ENCODE measurements at regions not wholly inside any gene's neighbourhood (a gene's known extent, or its start where the extent isn't known, plus 50 kb on each side); places are given as distances from the start of the nearest gene placed in this dataset.

DNA sequence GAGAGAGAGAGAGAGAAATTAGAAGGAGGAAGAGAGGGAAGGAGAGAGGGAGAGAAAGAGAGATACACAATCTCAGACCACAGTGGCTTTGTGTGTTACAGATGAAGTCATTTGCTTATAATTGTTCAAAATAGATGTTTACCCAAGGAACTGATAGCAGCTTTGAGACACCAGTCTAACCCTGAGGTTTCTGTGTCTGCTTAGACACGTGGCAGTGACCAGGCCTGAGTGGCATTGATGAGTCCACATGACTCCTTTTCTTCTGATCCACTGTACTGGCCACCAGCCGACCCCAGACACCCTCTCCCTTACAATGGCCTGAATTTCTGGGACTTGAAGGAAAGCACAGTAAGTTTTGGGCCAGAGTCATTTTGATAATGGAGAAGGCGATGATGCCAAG is 104.9 kb downstream of the DUSP10 start:
- no peak for DNase-seq

GRCh38 chr1:221637641-221638041 is 104.2 kb downstream of the DUSP10 start:
- no peak for DNase-seq

GRCh38 chr1:221638595-221638994 is 103.3 kb downstream of the DUSP10 start:
- DNase-seq, result no peak

DNA sequence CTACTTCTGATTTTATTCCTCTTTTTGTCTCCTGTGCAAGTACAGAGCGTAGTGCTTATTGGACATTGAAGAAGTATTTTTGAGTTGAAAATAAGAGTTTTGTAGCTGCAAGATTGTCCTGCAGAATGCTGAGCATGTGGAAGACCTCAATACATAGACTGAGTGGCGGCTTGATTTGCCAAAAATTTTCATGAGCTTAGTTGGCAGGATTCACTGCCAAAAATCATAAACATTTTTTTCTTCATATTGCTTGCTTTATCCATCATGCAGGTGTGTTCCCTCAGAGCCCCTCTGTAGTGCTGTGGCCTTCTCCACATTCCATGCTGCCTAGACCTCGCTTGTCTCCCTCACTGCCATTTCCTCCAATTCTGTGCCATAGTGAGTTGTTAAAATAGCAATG is 100.1 kb downstream of the DUSP10 start:
- no peak for DNase-seq

GRCh38 chr1:221643404-221644144 is 98.3 kb downstream of the DUSP10 start:
- no peak for DNase-seq

DNA sequence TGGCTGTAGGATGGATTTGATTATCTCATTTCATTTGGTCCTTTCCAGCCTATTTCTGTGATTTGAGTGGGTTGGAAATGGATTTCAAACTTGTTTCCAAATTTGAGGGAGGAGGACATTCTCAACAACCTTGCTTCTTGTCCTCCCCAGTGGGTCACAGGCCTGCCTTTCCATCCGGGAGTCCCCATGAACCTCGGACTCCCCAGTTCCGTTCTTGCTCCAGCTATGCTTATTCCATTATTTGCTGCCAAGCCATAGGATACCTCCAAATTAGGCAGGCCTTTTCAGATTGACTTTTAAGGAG is 97.8 kb downstream of the DUSP10 start:
- no peak for DNase-seq

GRCh38 chr1:221644663-221645258 is 97.1 kb downstream of the DUSP10 start:
- DNase-seq, result no peak

GRCh38 chr1:221648201-221648600 is 93.7 kb downstream of the DUSP10 start:
- no peak for DNase-seq

Measured in CD4-positive, alpha-beta T cell treated with Interleukin-4 for 1 hour (primary cell).